H9 (cell line): ENCODE measurements at regions not wholly inside any gene's neighbourhood (a gene's known extent, or its start where the extent isn't known, plus 50 kb on each side); places are given as distances from the start of the nearest gene placed in this dataset.

Experiments used
- DNase-seq: peaks from one replicate; pipeline ENCODE4 v3.0.0-alpha.2; 2017
- H2AFZ ChIP-seq: one replicate; pipeline ENCODE4 v1.6.1; 2013; ENCODE audit warnings: mild to moderate bottlenecking, low read length, control low read depth, moderate library complexity
- H2AK5ac ChIP-seq: 2 replicates; pipeline ENCODE4 v1.6.1; 2013; ENCODE audit warnings: low read length, control low read depth, mixed read lengths; ENCODE audit not compliant: insufficient read length
- H2BK120ac ChIP-seq: one replicate; pipeline ENCODE4 v1.6.1; 2013; ENCODE audit warnings: low read depth, mild to moderate bottlenecking, low read length, control low read depth, inconsistent platforms; ENCODE audit not compliant: poor library complexity, severe bottlenecking
- H2BK12ac ChIP-seq: 2 replicates; pipeline ENCODE4 v1.6.1; 2013; ENCODE audit warnings: low read length, control low read depth, mixed read lengths, low read depth; ENCODE audit not compliant: insufficient read length
- H2BK15ac ChIP-seq: 2 replicates; pipeline ENCODE4 v1.6.1; 2013; ENCODE audit warnings: low read depth, low read length, control low read depth
- H2BK20ac ChIP-seq: one replicate; pipeline ENCODE4 v1.6.1; 2013; ENCODE audit warnings: low read depth, mild to moderate bottlenecking, low read length, control low read depth, inconsistent platforms; ENCODE audit not compliant: poor library complexity, severe bottlenecking
- H2BK5ac ChIP-seq: 2 replicates; pipeline ENCODE4 v1.6.1; 2013; ENCODE audit warnings: low read length, control low read depth, mixed read lengths; ENCODE audit not compliant: insufficient read length
- H3K14ac ChIP-seq: 2 replicates; pipeline ENCODE4 v1.6.1; 2013; ENCODE audit warnings: low read length, control low read depth; ENCODE audit not compliant: insufficient read depth
- H3K18ac ChIP-seq: 2 replicates; pipeline ENCODE4 v1.6.1; 2013; ENCODE audit warnings: low read depth, mild to moderate bottlenecking, mixed read lengths, low read length, control low read depth; ENCODE audit not compliant: insufficient read length
- H3K23ac ChIP-seq: 2 replicates; pipeline ENCODE4 v1.6.1; 2013; ENCODE audit warnings: low read length, control low read depth, mixed read lengths, low read depth; ENCODE audit not compliant: insufficient read length
- H3K23me2 ChIP-seq: 2 replicates; pipeline ENCODE4 v1.6.1; 2013; ENCODE audit warnings: low read depth, mild to moderate bottlenecking, mixed read lengths, low read length, control low read depth; ENCODE audit not compliant: insufficient read length, poor library complexity, severe bottlenecking
- H3K27ac ChIP-seq: 2 replicates; pipeline ENCODE4 v1.5.1; 2013; ENCODE audit warnings: low read length, control low read depth, mixed read lengths, low read depth; ENCODE audit not compliant: insufficient read length
- H3K27me3 ChIP-seq: 2 replicates; pipeline ENCODE4 v1.6.1; 2013; ENCODE audit warnings: low read length, control low read depth, inconsistent platforms; ENCODE audit not compliant: insufficient read depth
- H3K4ac ChIP-seq: 2 replicates; pipeline ENCODE4 v1.6.1; 2013; ENCODE audit warnings: low read depth, mild to moderate bottlenecking, control low read depth, inconsistent platforms, low read length, moderate library complexity
- H3K4me1 ChIP-seq: 2 replicates; pipeline ENCODE4 v1.6.1; 2013; ENCODE audit warnings: low read length, control low read depth, inconsistent platforms; ENCODE audit not compliant: insufficient read depth
- H3K4me2 ChIP-seq: 2 replicates; pipeline ENCODE4 v1.6.1; 2013; ENCODE audit warnings: low read length, control low read depth, mixed read lengths; ENCODE audit not compliant: insufficient read length, insufficient read depth
- H3K56ac ChIP-seq: 2 replicates; pipeline ENCODE4 v1.6.1; 2013; ENCODE audit warnings: low read depth, mild to moderate bottlenecking, mixed read lengths, low read length, control low read depth; ENCODE audit not compliant: insufficient read length
- H3K79me1 ChIP-seq: 2 replicates; pipeline ENCODE4 v1.6.1; 2013; ENCODE audit warnings: low read depth, mild to moderate bottlenecking, moderate library complexity, low read length, control low read depth, inconsistent platforms; ENCODE audit not compliant: insufficient read depth, poor library complexity, severe bottlenecking
- H3K79me2 ChIP-seq: 2 replicates; pipeline ENCODE4 v1.6.1; 2013; ENCODE audit warnings: low read length, control low read depth, inconsistent platforms; ENCODE audit not compliant: insufficient read depth
- H3K9ac ChIP-seq: 2 replicates; pipeline ENCODE4 v1.6.1; 2013; ENCODE audit warnings: low read length, control low read depth, mixed read lengths; ENCODE audit not compliant: insufficient read length; ENCODE audit errors: extremely low read depth
- H3K9me3 ChIP-seq: one replicate; pipeline ENCODE4 v1.6.1; 2013; ENCODE audit warnings: low read depth, low read length, inconsistent platforms; ENCODE audit not compliant: control insufficient read depth
- H3T11ph ChIP-seq: one replicate; pipeline ENCODE4 v1.6.1; 2013; ENCODE audit warnings: mild to moderate bottlenecking, low read length, control low read depth, inconsistent platforms
- H4K20me1 ChIP-seq: one replicate; pipeline ENCODE4 v1.6.1; 2013; ENCODE audit not compliant: control insufficient read depth, insufficient read length, insufficient read depth
- H4K5ac ChIP-seq: 2 replicates; pipeline ENCODE4 v1.6.1; 2013; ENCODE audit warnings: low read depth, mild to moderate bottlenecking, mixed read lengths, low read length, control low read depth; ENCODE audit not compliant: insufficient read length
- H4K8ac ChIP-seq: replicated peaks from 2 replicates; pipeline ENCODE4 v1.6.1; 2013; ENCODE audit warnings: low read length, control low read depth, mixed read lengths, low read depth; ENCODE audit not compliant: insufficient read length
- H4K91ac ChIP-seq: 2 replicates; pipeline ENCODE4 v1.6.1; 2013; ENCODE audit warnings: low read depth, mild to moderate bottlenecking, moderate library complexity, mixed read lengths, low read length, control low read depth; ENCODE audit not compliant: insufficient read length
- H3K27ac Mint-ChIP-seq, 3 experiments: 2 replicates in 2 of 3; 3 replicates in 1 of 3; pipeline ENCODE4 v1.8.0; 2020 to 2021; ENCODE audit warnings: mixed read lengths in 3 of 3, mild to moderate bottlenecking in 1 of 3, moderate library complexity in 1 of 3
- H3K27me3 Mint-ChIP-seq: 2 replicates; pipeline ENCODE4 v1.8.0; 2021; ENCODE audit warnings: low read depth, mild to moderate bottlenecking, moderate library complexity, mixed read lengths
- H3K36me3 Mint-ChIP-seq, 3 experiments: 2 replicates in 2 of 3; 3 replicates in 1 of 3; pipeline ENCODE4 v1.8.0; 2020 to 2021; ENCODE audit warnings: low read depth in 3 of 3, mixed read lengths in 3 of 3; ENCODE audit not compliant: insufficient read depth in 1 of 3
- H3K4me1 Mint-ChIP-seq, 2 experiments: 2 replicates each; pipeline ENCODE4 v1.8.0; 2020; ENCODE audit warnings: mixed read lengths in 2 of 2
- H3K4me3 Mint-ChIP-seq, 2 experiments: 2 replicates in 1 of 2; 3 replicates in 1 of 2; pipeline ENCODE4 v1.8.0; 2020 to 2021; ENCODE audit warnings: mild to moderate bottlenecking in 2 of 2, mixed read lengths in 2 of 2, moderate library complexity in 1 of 2
- H3K9me3 Mint-ChIP-seq, 2 experiments: 2 replicates in 1 of 2; 3 replicates in 1 of 2; pipeline ENCODE4 v1.8.0; 2020; ENCODE audit warnings: mild to moderate bottlenecking in 2 of 2, mixed read lengths in 2 of 2, moderate library complexity in 1 of 2
- CTCF ChIP-seq: fragments of 200-600 bp; sonication (generic); conservative IDR thresholded peaks from 3 replicates; pipeline ENCODE4 v1.8.0; 2021; ENCODE audit warnings: antibody characterized with exemption, mild to moderate bottlenecking
- WGBS: extraction: QIAGEN DNeasy Blood & Tissue Kit; methylation state at CpG from one replicate; pipeline ENCODE4 v1.1.7; 2013; ENCODE audit warnings: missing lambda C conversion rate, low lambda C conversion rate, mixed read lengths; ENCODE audit not compliant: insufficient read length; ENCODE audit errors: extremely low coverage; 5-methylcytosine and 5-hydroxymethylcytosine counted together

GRCh38 chr7:33716581-33717477 lies 188.5 kb upstream of the BMPER start:
- no peaks in the 10 kb centered on the region for H3K9me3 ChIP-seq
- no peaks in the 10 kb centered on the region for H3K27me3 ChIP-seq
- H3K23ac ChIP-seq, result no peak overlapping the region
- H2BK12ac ChIP-seq, result peak overlapping the region; percentile 77
- H3K4me1 ChIP-seq, result no peaks in the 10 kb centered on the region
- no peak overlapping the region for H3K14ac ChIP-seq
- no peak overlapping the region for H3T11ph ChIP-seq
- no peak overlapping the region for H2AFZ ChIP-seq
- no peak overlapping the region for H3K56ac ChIP-seq
- no CpG with 5 or more reads among the region's 2 CpGs for WGBS
- no peaks in the 10 kb centered on the region for H3K79me1 ChIP-seq
- H4K91ac ChIP-seq, result no peak overlapping the region
- H3K36me3 Mint-ChIP-seq, result no peaks in the 10 kb centered on the region
- H3K79me2 ChIP-seq, result no peaks in the 10 kb centered on the region
- H4K20me1 ChIP-seq, result no peaks in the 10 kb centered on the region
- no peak overlapping the region for H3K9ac ChIP-seq
- no peak overlapping the region for H2BK20ac ChIP-seq
- peak overlapping the region in 2 of 3 experiments; percentile 16 to 38; a peak in 2 of 7 replicates for H3K27ac Mint-ChIP-seq
- H3K4ac ChIP-seq, result no peak overlapping the region
- H3K23me2 ChIP-seq, result no peaks in the 10 kb centered on the region
- H3K4me1 Mint-ChIP-seq, result peaks cover 4 to 13% of the 10 kb centered on the region in 2 experiments
- no peak overlapping the region for H3K4me2 ChIP-seq
- no peak overlapping the region for H2AK5ac ChIP-seq
- H2BK15ac ChIP-seq, result no peak overlapping the region
- H3K27me3 Mint-ChIP-seq, result peaks cover 15% of the 10 kb centered on the region
- no peak overlapping the region for H3K18ac ChIP-seq
- H2BK120ac ChIP-seq, result no peak overlapping the region
- no peaks in the 10 kb centered on the region; a peak in 1 of 5 replicates for H3K9me3 Mint-ChIP-seq
- DNase-seq, result no peak
- no peak overlapping the region for H4K8ac ChIP-seq
- H2BK5ac ChIP-seq, result no peak overlapping the region
- no peak overlapping the region for H3K4me3 Mint-ChIP-seq
- H3K27ac ChIP-seq, result no peak overlapping the region
- H4K5ac ChIP-seq, result no peak overlapping the region
- TF ChIP-seq CTCF, result peak; percentile 85
